Ammon's horn (tissue), 1 donor: ENCODE measurements at regions not wholly inside any gene's neighbourhood (a gene's known extent, or its start where the extent isn't known, plus 50 kb on each side); places are given as distances from the start of the nearest gene placed in this dataset.
A peak's percentile ranks its signal among the peaks of the same experiment; 100 is the strongest.
"Not testable (repeated sequence)": the region's sequence is repeated elsewhere in the genome, so short reads cannot be mapped to it uniquely, and the experiment has no call there.

Experiments
- DNase-seq: peaks from one replicate; pipeline ENCODE4 v3.0.0-alpha.2; 2016; ENCODE audit warnings: low spot score

- not testable (repeated sequence) for DNase-seq
Observed at GRCh38 chr7:76849887-76850563, 182.1 kb downstream of the SPDYE17 start.

- DNase-seq, result not testable (repeated sequence)
Observed at GRCh38 chr7:76839879-76840278, 192.3 kb downstream of the SPDYE17 start.

- not testable (repeated sequence) for DNase-seq
Observed at GRCh38 chr7:76839214-76839613, 192.9 kb downstream of the SPDYE17 start.

- not testable (repeated sequence) for DNase-seq
Observed at GRCh38 chr7:76838357-76838756, 193.8 kb downstream of the SPDYE17 start.

GRCh38 chr7:76829233-76829632 lies 202.2 kb upstream of the POMZP3 start:
- not testable (repeated sequence) for DNase-seq

- DNase-seq, result not testable (repeated sequence)
Observed at GRCh38 chr7:76826181-76826580, 199.1 kb upstream of the POMZP3 start.

- not testable (repeated sequence) for DNase-seq
Observed at GRCh38 chr7:76809856-76810255, 182.8 kb upstream of the POMZP3 start.

GRCh38 chr7:76807588-76808100 lies 180.6 kb upstream of the POMZP3 start:
- DNase-seq, result not testable (repeated sequence)

- DNase-seq, result not testable (repeated sequence)
Observed at GRCh38 chr7:76806460-76806859, 179.4 kb upstream of the POMZP3 start.

- peak; percentile 2 for DNase-seq
Observed at GRCh38 chr7:76806010-76806409, 178.9 kb upstream of the POMZP3 start.

- DNase-seq, result not testable (repeated sequence)
Observed at GRCh38 chr7:76805262-76805661, 178.2 kb upstream of the POMZP3 start.

GRCh38 chr7:76797639-76798038 lies 170.6 kb upstream of the POMZP3 start:
- not testable (repeated sequence) for DNase-seq

GRCh38 chr7:76780693-76781092 lies 153.6 kb upstream of the POMZP3 start:
- not testable (repeated sequence) for DNase-seq

GRCh38 chr7:76774279-76774678 lies 147.2 kb upstream of the POMZP3 start:
- DNase-seq, result not testable (repeated sequence)

- DNase-seq, result not testable (repeated sequence)
Observed at GRCh38 chr7:76771980-76772379, 144.9 kb upstream of the POMZP3 start.

GRCh38 chr7:76763977-76764376 lies 136.9 kb upstream of the POMZP3 start:
- DNase-seq, result not testable (repeated sequence)

- not testable (repeated sequence) for DNase-seq
Observed at GRCh38 chr7:76760546-76761220, 133.6 kb upstream of the POMZP3 start.

GRCh38 chr7:76739538-76739937 lies 112.5 kb upstream of the POMZP3 start:
- not testable (repeated sequence) for DNase-seq

- DNase-seq, result not testable (repeated sequence)
Observed at GRCh38 chr7:76736724-76737123, 109.6 kb upstream of the POMZP3 start.

- not testable (repeated sequence) for DNase-seq
Observed at GRCh38 chr7:76736091-76736490, 109.0 kb upstream of the POMZP3 start.

- not testable (repeated sequence) for DNase-seq
Observed at GRCh38 chr7:76735668-76736067, 108.6 kb upstream of the POMZP3 start.

- not testable (repeated sequence) for DNase-seq
Observed at GRCh38 chr7:76728571-76728974, 101.5 kb upstream of the POMZP3 start.

GRCh38 chr7:76723928-76724327 lies 96.8 kb upstream of the POMZP3 start:
- not testable (repeated sequence) for DNase-seq
